T-helper 1 cell treated with Interleukin-12 subunit alpha and Interleukin-12 subunit beta and Interleukin-4 antibody, amounts not matched to agents 30 ng/mL and 1 ng/mL, for 36 hours (primary cell): ENCODE measurements at regions not wholly inside any gene's neighbourhood (a gene's known extent, or its start where the extent isn't known, plus 50 kb on each side); places are given as distances from the start of the nearest gene placed in this dataset.

ENCODE experiments used
- intact Hi-C: fragments of 100-400 bp; cut with micrococcal nuclease; formaldehyde crosslinking; loops from one replicate; pipeline ENCODE4 v1.15.1; 2024

DNA sequence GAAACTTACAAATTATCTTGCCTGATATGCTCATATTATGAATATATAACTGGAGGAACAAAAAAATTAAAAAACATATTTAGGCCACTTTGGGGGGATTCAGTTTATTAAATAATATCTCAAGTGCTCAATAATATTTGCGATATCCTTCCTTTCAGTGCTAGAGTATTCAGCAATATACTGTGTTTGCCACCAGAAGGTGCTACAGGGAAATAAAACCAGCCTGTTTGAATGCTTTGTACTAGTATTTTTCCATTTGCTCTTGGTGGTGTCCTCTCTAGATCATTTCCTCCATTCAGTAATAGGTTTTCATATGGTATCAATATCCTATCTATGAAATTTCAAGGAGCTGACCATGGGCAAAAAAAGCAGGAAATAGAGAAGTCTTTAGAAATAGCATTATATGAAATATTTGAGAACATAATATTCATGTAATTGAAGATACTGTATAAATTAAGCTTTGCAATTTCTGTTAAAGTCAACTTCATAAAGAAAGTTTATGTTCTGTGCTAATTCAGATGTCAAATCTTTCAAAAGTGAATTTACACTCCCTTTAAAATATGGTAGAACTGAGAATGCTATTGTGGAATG, 106.2 kb upstream of the NAV3 start:
- intact Hi-C loops = loop anchor here (1.0 kb wide), 1 partner anchor 201 kb away; no protein-coding TSS in a partner anchor

DNA sequence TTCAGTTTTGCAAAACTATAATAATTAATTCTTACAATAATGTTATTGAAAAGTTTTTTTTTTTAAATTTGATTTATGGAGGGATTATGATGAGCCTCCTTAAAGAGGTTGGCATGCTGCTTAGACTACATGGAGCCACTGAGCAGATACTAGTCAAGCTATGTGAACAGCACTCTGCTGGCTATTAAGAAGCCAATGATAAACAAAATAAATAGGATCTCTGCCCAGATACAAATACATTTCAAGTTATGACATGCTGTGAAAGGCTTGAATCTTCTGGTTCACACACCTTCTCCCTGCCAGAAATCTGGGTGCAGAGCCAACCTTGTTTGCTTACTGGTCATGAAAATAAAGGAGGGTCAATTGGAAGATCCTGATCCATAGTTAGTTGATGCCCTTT, 107.4 kb upstream of the NAV3 start:
- intact Hi-C loops = no loop called here

DNA sequence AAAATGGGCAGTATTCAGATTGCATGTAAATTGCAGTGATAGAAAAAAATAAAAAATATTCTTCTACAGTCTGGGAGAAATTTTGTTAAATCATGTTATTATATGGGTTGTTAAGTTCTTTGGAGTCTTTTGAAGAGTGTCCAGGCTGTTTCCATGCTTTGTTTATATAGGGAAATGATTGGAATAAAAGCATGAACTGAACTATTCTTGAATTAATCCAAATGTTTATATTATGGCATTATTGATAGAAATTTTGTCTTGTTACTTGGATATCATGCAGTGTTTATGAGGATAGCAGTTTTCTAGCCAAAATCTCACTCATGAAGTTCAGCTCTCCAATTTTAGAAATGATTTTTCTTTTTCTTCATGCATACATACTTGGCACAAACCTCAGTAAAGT, 108.2 kb upstream of the NAV3 start:
- intact Hi-C loops = no loop called here

DNA sequence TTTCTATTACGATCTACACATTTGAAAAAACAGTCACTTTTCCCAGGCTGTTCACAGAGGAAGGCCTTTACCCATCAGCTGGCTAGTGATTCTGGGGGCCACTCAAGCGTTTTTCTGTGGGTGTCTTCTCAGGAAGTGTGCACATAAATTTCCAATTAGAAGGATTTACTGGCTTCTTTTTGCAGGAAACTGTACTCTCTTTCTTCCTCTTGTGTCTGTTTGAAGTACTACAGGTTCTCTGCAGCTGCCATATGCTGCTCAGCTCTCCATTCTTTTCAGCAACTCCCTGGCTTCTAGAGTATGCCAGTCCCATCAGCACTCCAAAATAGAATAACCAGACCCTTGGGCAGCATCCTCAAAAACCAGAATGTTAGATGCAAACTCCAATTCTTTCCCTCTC, 110.4 kb upstream of the NAV3 start:
- intact Hi-C loops = no loop called here

DNA sequence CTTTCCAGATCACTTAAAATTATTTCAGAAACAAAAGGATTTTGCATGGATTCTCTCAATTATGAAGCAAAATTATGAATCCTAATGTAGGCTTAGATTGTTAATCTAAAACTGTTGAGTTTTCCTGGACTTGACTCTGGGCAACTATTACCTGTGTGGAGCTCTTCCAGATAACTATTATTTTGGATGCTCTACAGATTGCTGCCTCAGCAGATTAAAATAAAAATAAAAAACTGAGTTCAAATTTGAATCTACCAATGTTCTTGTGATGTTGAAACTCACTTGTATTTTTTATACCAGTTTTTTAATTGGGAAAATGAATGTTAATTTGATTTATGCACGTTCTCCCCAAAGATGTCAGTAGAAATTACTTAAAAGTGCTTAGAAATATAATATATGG, 120.5 kb upstream of the NAV3 start:
- intact Hi-C loops = no loop called here

DNA sequence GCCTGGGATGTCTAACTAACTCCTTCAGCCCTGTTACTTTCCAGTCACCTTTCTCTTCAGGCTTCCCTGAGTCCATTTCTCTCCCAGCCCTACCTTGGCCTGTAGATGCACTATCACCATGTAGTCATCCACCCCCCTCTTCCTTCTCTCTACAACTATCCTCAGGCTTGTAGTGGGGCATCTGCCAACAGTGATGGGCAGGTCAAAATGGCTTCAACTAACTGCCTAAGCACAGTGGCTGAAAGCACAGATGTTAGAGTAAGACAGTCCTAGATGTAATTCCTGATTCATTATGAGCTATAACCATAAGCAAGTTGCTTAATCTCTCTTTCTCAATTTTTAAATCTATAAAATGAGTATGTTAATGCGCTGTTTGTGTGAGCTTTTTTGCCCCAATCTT, 133.6 kb upstream of the NAV3 start:
- intact Hi-C loops = no loop called here

DNA sequence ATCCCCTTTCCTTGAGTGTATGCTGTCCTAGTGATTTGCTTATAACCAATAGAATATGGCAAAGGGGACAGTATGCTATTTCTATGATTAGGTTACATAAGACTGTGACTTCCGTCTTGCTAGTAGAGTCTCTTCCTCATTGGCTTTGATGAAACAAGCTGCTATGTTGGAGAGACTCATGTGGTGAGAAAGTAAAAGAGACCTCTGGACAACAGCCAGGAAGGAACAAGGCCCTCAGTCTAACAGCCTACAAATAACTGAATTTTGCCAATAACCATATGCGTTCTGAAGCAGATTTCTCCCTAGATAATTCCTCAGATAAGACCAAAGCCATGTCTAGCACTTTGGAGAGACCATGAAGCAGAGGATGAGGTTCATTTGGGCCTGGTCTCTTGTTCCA, 134.5 kb upstream of the NAV3 start:
- intact Hi-C loops = no loop called here

DNA sequence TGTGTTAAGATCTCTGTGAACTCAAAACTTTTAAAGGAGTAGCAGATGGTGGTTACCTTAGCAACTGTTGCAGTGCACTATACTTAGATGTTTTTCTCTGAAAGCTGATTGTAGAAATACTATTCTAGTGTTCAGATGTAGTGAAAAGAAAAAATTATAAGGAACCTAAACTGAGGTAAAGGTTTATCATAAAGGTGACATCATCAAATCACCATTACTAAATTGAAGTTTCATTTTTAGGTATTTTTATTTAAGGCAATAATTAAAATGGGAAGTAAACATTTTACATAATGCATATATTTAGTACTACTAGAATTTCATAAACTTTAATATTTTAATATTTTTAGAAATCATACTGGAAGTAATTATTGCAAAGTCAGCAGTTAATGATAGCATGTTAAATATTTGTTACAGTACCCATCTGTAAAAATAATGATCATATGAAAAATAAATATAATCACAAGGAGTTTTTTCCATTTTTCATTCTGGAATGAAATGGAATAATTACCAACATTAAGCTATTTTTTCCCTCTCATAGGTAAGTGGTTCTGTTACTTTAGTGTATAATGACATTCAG, 141.1 kb upstream of the NAV3 start:
- intact Hi-C loops = loop anchor here (10.0 kb wide), 1 partner anchor 535 kb away; no protein-coding TSS in a partner anchor

DNA sequence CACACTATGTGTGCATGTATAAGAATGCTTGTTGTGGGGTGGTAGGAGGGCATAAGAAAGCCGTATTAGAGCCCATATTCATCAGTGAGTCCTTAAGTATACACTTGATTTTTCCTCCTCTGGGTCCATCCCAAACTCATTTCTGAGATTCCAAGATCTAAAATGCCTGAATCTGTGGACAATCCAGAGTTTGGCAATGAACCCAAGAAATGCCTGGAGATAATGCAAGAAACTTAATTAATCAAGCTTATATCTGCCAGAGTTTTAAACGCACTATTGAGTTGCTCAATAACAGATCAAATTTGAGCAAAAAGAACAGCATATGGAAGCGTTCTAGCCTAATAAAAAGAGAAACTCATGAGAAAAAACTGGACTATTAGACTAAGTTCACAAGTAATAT, 143.4 kb upstream of the NAV3 start:
- intact Hi-C loops = loop anchor here (10.0 kb wide), 1 partner anchor 533 kb away; no protein-coding TSS in a partner anchor

DNA sequence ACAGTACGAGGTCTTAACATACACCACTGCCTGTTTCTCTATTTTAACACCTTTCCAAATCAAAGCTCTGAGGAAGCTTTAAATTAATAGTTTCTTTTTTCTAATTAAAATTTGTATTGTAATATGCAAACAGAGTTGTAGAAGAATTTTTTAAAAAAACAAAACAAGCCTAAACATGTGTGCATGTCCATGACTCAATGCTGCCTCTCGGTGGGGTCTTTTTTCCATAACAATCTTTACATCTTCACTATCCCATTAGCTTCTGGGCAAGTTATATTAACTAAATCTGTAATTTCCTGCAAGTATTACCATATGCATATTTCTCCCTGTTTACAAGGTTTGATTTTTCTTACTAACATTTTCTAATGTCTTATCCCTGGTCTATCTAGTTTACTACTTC, 143.9 kb upstream of the NAV3 start:
- intact Hi-C loops = loop anchor here (10.0 kb wide), 1 partner anchor 532 kb away; no protein-coding TSS in a partner anchor

DNA sequence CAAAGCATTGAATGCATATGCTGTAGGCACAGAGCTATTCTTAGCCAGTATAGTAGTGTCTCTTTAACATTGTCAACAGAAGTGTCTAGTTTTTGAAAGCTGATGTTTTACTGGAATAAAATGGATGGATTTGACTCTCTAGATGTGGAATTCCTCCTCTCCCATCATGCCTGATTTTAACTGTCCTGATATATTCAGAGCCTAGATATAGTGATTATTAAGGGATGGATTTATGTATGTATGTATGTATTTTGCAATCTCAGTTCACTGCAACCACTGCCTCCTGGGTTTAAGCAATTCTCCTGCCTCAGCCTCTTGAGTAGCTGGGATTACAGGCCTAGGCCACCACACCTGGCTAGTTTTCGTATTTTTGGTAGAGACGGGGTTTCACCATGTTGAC, 144.8 kb upstream of the NAV3 start:
- intact Hi-C loops = loop anchor here (2.0 to 10.0 kb wide), 2 partner anchors 531 to 637 kb away; no protein-coding TSS in a partner anchor

DNA sequence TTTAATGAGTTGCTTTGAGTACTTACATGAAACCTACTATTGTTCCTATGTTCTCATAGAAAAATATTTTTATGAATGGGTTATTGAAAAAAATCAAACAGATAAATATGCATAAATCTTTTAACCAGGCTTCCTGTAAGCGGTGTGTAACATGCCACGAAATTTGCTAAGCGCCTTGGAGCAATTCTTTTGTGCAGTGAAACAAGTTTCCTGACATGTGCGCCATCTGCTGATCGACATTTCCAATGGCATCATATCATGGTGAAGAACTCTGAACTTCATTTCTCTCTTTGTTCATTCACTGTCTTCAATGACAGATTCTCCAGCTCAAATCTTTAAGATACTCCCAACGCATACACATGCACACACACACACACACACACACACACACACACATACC, 145.6 kb upstream of the NAV3 start:
- intact Hi-C loops = loop anchor here (2.0 to 10.0 kb wide), 2 partner anchors 530 to 636 kb away; no protein-coding TSS in a partner anchor

DNA sequence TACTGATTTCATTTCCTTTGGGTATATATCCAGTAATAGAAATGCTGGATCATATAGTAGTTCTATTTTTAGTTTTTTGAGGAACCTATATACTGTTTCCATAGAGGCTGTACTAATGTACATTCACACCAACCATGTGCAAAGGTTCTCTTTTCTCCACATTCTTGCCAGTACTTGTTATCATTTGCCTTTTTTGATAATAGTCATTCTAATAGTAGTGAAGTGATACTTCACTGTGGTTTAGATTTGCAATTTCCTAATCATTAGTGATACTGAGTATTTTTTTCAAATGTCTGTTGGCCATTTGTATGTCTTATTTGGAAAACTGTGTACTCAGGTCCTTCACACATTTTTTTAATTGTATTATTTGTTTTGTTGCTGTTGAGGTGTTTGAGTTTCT, 148.2 kb upstream of the NAV3 start:
- intact Hi-C loops = loop anchor here (10.0 kb wide), 1 partner anchor 528 kb away; no protein-coding TSS in a partner anchor

DNA sequence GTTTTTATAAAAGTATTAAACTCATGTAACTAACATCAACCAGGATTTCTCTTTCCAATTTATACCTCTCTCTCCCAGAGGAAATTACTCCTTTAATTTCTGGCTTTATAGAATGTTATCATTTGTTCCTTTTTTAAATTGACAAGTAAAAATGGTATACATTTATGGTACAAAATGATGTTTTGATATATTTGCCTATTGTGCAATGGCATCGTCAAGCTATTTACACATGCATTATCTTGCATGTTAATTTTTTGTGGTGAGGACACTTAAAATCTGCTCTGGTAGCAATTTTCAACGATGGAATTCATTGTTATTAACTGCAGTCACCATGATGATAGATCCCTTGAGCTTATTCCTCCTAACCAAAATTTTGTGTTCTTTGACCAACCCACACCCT, 149.0 kb upstream of the NAV3 start:
- intact Hi-C loops = loop anchor here (10.0 kb wide), 1 partner anchor 527 kb away; no protein-coding TSS in a partner anchor

DNA sequence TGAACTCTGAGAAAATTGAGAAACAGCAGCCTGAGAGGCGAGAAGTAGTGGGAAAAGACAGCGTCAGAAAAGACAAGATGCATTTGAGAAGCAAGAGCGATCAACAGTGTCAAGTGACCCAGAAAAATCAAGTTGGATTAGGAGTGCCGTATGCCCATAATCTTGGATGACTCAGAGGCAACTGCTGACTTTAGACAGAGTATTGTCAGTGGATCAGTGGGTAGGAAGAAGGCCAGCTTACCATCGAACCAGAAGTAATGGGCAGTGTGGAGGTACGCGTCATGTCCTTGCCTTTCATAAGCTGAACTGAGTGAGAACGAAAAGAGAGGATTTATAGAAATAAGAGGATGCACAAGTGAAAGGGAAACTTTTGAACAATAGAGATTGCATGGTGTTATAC, 151.0 kb upstream of the NAV3 start:
- intact Hi-C loops = loop anchor here (10.0 kb wide), 1 partner anchor 525 kb away; no protein-coding TSS in a partner anchor

DNA sequence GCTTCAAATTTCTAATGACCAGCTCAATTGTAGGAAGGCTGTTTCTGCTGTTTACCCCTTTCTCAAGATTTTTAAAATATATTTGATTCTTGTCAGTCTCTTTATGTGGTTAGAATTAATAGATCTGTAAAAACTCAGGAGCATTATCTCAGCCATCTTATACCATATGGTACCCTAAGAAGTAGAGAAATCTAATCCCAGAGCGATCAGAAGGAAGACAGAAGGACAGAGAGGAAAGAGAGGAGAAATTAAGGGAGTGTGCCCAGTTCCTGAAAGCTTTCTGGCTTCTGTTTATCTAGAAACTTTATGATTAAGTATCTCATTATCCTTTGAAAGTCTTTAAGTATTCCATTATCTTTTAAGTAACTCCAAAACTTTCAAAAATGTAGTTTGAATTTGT, 152.1 kb upstream of the NAV3 start:
- intact Hi-C loops = no loop called here

DNA sequence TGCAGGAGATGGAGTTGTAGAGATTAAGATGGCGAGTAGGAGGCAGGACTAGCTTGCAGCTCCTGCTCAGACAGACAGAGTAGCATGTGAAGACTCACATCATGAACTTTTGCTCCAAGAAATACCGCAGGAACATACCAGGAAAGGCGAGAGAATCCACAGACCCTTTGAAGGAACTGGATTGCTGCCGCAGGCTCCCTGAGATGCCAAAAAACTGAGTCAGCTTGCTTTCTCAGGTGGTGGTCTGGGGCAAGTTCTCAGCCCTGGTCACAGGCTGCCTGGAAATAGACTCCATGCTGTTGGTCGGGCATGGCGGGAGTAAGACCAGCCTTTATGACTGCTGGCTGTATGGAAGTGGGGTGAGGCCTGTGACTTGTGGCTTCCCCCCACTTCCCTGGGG, 163.6 kb upstream of the NAV3 start:
- intact Hi-C loops = no loop called here

DNA sequence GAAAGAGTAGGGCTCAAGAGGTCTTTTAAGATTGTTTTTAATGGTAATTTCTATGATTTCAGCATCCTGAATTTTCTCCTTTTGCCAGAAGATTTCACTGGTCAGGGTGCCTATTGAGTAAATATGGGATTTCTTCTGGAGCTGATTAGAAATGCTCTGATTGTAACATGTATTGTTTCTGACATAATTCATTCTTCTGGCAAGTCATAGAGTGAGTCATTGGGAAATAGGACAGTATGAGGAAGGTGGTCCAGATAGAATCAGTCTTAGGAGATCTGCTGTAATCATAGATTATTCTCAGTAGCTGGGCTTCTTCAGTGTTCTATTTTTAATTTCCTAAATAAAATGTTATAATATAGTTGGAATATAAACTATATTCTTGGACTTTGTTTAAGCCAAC, 182.0 kb upstream of the NAV3 start:
- intact Hi-C loops = no loop called here

DNA sequence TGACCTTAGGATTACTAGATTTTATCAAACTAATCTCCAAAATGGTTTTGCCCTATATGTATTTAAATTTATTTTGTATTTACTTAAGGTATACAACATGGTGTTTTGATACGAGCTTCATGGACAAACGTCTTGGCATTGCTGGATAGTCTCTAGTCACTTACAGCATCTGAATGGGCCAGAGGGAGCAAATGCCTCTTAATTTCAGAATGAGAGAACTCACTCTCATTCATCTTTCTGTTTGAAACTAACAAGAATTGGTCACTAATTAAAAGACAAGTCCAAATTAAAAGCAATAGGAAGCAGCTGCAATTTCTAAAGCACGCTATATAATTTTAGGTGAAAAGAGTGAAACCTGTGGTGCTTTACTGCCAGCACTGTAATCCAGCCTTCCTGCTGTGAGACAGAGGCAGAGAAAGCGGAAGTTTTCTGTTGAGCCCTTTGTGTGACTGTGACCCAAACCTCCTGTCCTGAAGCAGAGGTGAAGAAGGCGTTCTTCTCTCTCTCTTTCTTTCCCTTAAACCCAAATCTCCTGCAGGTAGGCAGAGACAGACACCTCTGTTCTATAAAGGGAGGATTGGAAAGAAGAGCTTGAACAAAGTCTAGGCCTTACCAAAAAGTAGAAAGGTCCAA, 184.6 kb upstream of the NAV3 start:
- intact Hi-C loops = no loop called here

DNA sequence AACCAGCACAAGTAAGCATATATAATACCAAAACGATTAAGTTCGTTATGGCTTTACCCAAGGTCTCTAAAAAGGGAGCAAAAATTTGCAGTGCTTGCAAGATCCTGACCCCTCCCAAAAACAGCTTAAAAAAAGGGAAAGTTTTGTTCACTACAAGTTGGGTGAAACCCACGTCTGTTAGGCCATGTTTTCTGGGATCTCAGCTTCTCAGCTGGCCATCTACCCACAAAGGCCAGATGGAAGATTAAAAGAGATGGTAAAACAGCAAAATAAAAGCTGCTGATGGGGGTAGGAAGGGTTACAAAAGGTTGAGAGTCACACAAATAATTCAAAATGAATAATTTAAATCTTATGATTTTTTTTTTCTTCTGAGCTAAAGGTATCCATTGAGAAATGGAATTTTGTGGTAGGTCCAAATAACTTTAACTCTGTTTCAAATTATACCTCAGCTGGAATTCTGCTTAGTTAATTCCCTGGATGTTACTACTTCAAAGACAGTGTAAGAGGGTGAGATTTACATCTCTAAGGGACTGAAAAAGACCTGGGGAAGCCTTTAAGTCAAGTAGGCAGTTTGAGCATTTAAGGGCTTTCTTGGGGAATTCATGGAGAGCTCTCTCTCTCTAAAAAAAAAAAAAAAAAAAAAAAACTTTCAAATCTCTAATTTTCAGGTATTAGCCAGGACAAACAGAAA, 185.6 kb upstream of the NAV3 start:
- intact Hi-C loops = no loop called here

DNA sequence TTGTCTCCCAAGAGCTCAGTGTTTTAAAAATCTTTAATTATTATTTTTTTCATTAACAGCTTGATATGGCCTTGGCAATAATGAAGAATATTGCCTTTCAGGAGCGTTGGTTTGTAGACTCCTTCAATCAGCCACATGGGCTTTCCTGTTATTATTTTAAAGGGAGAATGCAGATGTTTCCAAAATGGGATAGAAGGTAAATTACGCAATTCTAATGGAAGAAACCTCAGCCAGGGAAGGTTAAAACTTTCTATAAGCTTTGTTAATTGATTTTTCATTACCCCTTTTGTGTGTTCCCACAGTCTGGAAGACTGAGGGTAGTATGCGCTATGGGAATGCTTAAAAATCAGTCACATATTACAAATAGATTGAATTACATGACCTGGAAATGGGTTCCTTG, 188.4 kb upstream of the NAV3 start:
- intact Hi-C loops = no loop called here

DNA sequence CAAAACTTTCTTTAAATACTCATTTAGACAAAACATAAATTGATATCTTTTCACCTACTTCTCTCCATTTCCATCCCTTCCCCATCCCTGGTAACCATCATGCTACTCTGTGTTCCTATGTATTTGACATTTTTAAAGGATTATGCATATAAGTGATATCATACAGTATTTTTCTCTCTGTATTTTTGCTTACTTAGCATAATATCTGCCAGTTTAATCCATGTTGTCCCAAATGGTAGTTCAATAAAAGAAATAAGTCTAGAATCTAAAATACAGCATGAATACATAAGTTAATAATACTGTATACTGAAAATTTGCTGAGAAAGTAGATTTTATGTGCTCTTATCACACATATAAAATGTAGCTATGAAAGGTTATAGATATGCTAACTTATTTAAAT, 190.3 kb upstream of the NAV3 start:
- intact Hi-C loops = no loop called here
